ENCODE measurements at regions not wholly inside any gene's neighbourhood (a gene's known extent, or its start where the extent isn't known, plus 50 kb on each side); places are given as distances from the start of the nearest gene placed in this dataset.

DNA sequence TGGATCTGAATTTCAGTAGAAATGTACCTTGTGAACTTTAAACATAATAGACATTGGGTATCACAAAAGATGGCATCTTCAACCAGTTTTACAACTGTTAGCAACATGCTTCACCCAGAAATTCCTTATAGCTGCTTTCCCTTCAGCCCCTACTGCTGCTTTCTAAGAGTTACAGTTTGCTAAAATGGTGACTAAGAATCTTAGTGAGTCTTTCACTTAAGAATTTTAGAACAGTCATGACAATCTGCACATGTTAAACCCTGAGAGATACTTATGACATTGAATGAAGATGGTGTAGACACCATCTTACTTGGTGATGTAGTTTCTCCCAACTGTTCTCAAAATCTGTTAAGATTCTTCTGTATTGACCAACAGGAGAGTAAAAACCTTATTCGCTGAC lies 129.7 kb upstream of the UBE2E1 start:
- Mint-ChIP-seq H3K9me3 (peaks cover 4% of the 10 kb centered on the region), H3K27me3 (peaks cover 13% of the 10 kb centered on the region), H3K27ac (no peak overlapping the region), H3K36me3 (ENCODE audit: low read depth) (no peaks in the 10 kb centered on the region), H3K4me1 (peaks cover 2% of the 10 kb centered on the region), H3K4me3 (no peak overlapping the region)
- ChIA-PET CTCF (no interaction called here), POLR2A (no interaction called here)
- TF ChIP-seq, protein P1, sequence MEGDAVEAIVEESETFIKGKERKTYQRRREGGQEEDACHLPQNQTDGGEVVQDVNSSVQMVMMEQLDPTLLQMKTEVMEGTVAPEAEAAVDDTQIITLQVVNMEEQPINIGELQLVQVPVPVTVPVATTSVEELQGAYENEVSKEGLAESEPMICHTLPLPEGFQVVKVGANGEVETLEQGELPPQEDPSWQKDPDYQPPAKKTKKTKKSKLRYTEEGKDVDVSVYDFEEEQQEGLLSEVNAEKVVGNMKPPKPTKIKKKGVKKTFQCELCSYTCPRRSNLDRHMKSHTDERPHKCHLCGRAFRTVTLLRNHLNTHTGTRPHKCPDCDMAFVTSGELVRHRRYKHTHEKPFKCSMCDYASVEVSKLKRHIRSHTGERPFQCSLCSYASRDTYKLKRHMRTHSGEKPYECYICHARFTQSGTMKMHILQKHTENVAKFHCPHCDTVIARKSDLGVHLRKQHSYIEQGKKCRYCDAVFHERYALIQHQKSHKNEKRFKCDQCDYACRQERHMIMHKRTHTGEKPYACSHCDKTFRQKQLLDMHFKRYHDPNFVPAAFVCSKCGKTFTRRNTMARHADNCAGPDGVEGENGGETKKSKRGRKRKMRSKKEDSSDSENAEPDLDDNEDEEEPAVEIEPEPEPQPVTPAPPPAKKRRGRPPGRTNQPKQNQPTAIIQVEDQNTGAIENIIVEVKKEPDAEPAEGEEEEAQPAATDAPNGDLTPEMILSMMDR (IDR thresholded peaks at IDR 0.05) = no peak
- intact Hi-C loops (cut with micrococcal nuclease) = no loop called here
- no peak for DNase-seq
- ATAC-seq (ENCODE audit: low read depth) = no peak

- DNase-seq = no peak
- Mint-ChIP-seq H3K27ac (no peak overlapping the region), H3K4me1 (no peaks in the 10 kb centered on the region), H3K27me3 (no peaks in the 10 kb centered on the region), H3K4me3 (no peak overlapping the region), H3K36me3 (ENCODE audit: low read depth) (no peaks in the 10 kb centered on the region), H3K9me3 (peaks cover 6% of the 10 kb centered on the region)
- intact Hi-C loops (cut with micrococcal nuclease) = no loop called here
- ChIA-PET CTCF (no interaction called here), POLR2A (no interaction called here)
- TF ChIP-seq, protein P1 (IDR thresholded peaks at IDR 0.05) = no peak
- ATAC-seq (ENCODE audit: low read depth) = no peak
Observed at GRCh38 chr3:23682646-23683045, 123.1 kb upstream of the UBE2E1 start.

GRCh38 chr3:23685541-23686258 lies 120.1 kb upstream of the UBE2E1 start:
- ATAC-seq (ENCODE audit: low read depth) (no peak), DNase-seq (no peak)
- ChIA-PET POLR2A (no interaction called here), CTCF (no interaction called here)
- TF ChIP-seq, protein P1 (IDR thresholded peaks at IDR 0.05) = no peak
- H3K27ac Mint-ChIP-seq = no peak overlapping the region
- no peaks in the 10 kb centered on the region for H3K27me3 Mint-ChIP-seq
- intact Hi-C loops (cut with micrococcal nuclease) = no loop called here
- H3K9me3 Mint-ChIP-seq = peaks cover 14% of the 10 kb centered on the region
- no peak overlapping the region for H3K4me3 Mint-ChIP-seq
- H3K4me1 Mint-ChIP-seq = no peaks in the 10 kb centered on the region
- H3K36me3 Mint-ChIP-seq (ENCODE audit: low read depth) = no peaks in the 10 kb centered on the region

DNA sequence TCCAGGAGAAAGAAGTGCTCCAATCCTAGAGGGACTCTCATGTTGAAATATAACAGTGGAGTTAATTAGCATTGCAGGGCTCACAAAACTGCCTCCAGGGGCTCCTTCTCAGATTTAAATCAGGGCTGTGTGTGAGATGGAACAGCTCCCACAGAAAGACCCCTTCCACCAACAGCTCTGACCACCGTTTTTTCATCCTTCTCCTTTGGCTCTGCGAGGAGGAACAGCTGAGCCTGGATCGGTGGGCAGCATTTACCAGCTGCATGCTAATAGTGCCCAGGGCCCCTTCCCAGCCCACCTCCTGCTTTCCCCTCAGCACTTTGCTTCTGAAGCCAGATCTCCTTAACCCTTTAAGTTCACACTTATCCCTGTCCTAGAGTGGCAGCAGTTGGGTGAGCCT lies 119.2 kb upstream of the UBE2E1 start:
- no peaks in the 10 kb centered on the region for H3K4me1 Mint-ChIP-seq
- H3K4me3 Mint-ChIP-seq = no peak overlapping the region
- no peak overlapping the region for H3K27ac Mint-ChIP-seq
- POLR2A ChIA-PET = no interaction called here
- CTCF ChIA-PET = no interaction called here
- no peak for ATAC-seq (ENCODE audit: low read depth)
- intact Hi-C loops (cut with micrococcal nuclease) = no loop called here
- H3K36me3 Mint-ChIP-seq (ENCODE audit: low read depth) = no peaks in the 10 kb centered on the region
- no peak for DNase-seq
- no peaks in the 10 kb centered on the region for H3K27me3 Mint-ChIP-seq
- TF ChIP-seq, protein P1 (IDR thresholded peaks at IDR 0.05) = no peak
- H3K9me3 Mint-ChIP-seq = peaks cover 14% of the 10 kb centered on the region

DNA sequence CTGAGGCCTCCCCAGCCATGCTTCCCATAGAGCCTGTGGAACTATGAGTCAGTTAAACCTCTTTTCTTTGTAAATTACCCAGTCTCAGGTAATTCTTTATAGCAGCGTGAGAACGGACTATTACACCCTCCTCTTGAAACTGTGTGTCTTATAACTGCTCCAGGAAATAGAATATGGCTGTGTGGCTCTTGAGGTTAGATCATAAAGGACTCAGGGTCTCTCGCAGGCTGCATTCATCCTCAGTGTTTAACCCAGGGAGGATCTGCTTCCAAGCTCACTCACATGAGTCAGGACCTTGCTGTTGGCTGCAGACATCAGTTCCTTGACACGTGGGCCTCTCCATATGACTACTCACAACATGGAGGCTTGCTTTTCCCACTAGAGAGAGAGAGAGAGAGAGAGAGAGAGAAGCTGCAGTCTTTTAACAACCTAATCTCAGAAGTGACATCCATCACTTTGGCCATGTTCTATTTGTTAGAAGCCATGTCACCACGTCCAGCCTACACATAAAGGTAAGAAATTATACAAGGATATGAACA lies 114.3 kb upstream of the UBE2E1 start:
- Mint-ChIP-seq H3K4me1 (no peaks in the 10 kb centered on the region), H3K36me3 (ENCODE audit: low read depth) (no peaks in the 10 kb centered on the region), H3K4me3 (no peak overlapping the region), H3K27me3 (no peaks in the 10 kb centered on the region), H3K9me3 (peaks cover 12% of the 10 kb centered on the region), H3K27ac (no peak overlapping the region)
- intact Hi-C loops (cut with micrococcal nuclease) = no loop called here
- no peak for DNase-seq
- ChIA-PET POLR2A (interaction anchor here (0.6 kb wide), 1 partner anchor 37 kb away, joined by 3 read pairs; no protein-coding TSS in a partner anchor), CTCF (no interaction called here)
- ATAC-seq (ENCODE audit: low read depth) = no peak
- TF ChIP-seq, protein P1 (IDR thresholded peaks at IDR 0.05) = no peak
